Naive thymus-derived CD8-positive, alpha-beta T cell (primary cell): ENCODE measurements at regions not wholly inside any gene's neighbourhood (a gene's known extent, or its start where the extent isn't known, plus 50 kb on each side); places are given as distances from the start of the nearest gene placed in this dataset.
"Not testable (repeated sequence)": the region's sequence is repeated elsewhere in the genome, so short reads cannot be mapped to it uniquely, and the experiment has no call there.

Experiments used
- ATAC-seq, 2 donors: fragments of 150-1000 bp; cut with Tn5 transposase in 1 of 2; sonication (Bioruptor Pico), chemical (Tn5 transposase) in 1 of 2; 1 replicate in 1 of 2; 2 replicates in 1 of 2; pipeline ENCODE4 v1.10.0; 2021; ENCODE audit warnings: mild to moderate bottlenecking in 2 of 2, moderate library complexity in 2 of 2
- POLR2A ChIA-PET: fragments of 350-600 bp; sonication (Branson Sonifier 250); formaldehyde crosslinking; loops from one replicate; lab custom pipeline; 2021; ENCODE audit warnings: antibody characterized with exemption; lab: Charles Lee
- DNase-seq, 10 donors: peaks; one replicate each; pipeline versions ENCODE4 v3.0.0 to v3.0.0-alpha.2; 2020 to 2022
- H3K27ac Mint-ChIP-seq, 10 donors: one replicate each; pipeline ENCODE4 v1.8.0; 2020 to 2022; ENCODE audit warnings: mild to moderate bottlenecking in 10 of 10, mixed read lengths in 10 of 10, moderate library complexity in 4 of 10, inconsistent platforms in 1 of 10
- H3K27me3 Mint-ChIP-seq, 5 donors: one replicate each; pipeline ENCODE4 v1.8.0; 2021 to 2022; ENCODE audit warnings: mixed read lengths in 5 of 5
- H3K36me3 Mint-ChIP-seq, 3 donors: one replicate each; pipeline ENCODE4 v1.8.0; 2020 to 2022; ENCODE audit warnings: mixed read lengths in 3 of 3, mild to moderate bottlenecking in 2 of 3, inconsistent platforms in 1 of 3
- H3K4me1 Mint-ChIP-seq, 4 donors: one replicate each; pipeline ENCODE4 v1.8.0; 2021 to 2022; ENCODE audit warnings: mixed read lengths in 4 of 4
- H3K4me3 Mint-ChIP-seq, 10 donors: one replicate each; pipeline ENCODE4 v1.8.0; 2020 to 2022; ENCODE audit warnings: mild to moderate bottlenecking in 10 of 10, mixed read lengths in 10 of 10, moderate library complexity in 6 of 10, inconsistent platforms in 1 of 10
- H3K9me3 Mint-ChIP-seq, 9 donors: one replicate each; pipeline ENCODE4 v1.8.0; 2020 to 2022; ENCODE audit warnings: mixed read lengths in 9 of 9, mild to moderate bottlenecking in 3 of 9, inconsistent platforms in 1 of 9, moderate library complexity in 1 of 9

DNA sequence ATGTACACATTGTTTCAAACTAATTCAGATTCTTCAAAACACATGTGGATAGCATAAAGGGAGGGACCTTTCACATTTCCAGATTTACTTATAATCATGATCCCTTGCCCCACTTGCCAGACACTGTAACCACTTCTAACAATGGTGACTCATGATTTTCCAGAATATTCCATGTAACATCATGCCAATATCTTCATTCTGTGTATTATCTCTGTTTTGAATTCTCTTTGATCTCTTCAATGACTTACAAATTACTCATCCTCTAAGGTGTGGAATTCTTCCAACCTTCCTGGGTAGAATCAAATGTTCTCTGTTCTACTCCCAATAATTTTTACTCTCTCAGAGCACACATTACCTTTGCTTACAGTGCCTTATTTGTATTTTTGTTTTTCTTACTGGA is 517.1 kb downstream of the PCDH7 start:
- Mint-ChIP-seq H3K4me1 (no peaks in the 10 kb centered on the region), H3K36me3 (no peaks in the 10 kb centered on the region), H3K27me3 (no peaks in the 10 kb centered on the region), H3K9me3 (peaks cover 2 to 28% (median 7%) of the 10 kb centered on the region in 9 donors), H3K27ac (no peak overlapping the region), H3K4me3 (no peak overlapping the region)
- no peak for DNase-seq
- POLR2A ChIA-PET = no interaction called here
- no peak for ATAC-seq

DNA sequence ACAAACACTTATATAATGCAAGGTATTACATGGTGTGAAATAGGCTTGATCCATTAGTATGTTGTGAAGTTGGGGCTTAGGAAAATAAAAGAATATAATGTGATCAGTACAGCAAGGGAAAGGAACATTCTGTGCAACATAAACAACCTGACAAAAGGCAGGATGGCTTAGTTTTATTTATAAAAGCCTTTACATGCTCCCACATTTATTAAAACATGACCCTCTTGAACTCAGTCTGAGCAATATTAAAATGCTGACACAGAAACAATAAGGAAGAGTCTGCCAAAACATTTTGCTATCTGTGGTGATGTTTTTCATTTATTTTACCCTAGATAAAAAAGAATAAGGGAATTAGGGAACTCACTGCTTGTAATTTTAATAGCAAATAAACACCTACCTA is 519.7 kb downstream of the PCDH7 start:
- Mint-ChIP-seq H3K4me1 (no peaks in the 10 kb centered on the region), H3K36me3 (no peaks in the 10 kb centered on the region), H3K27ac (no peak overlapping the region), H3K27me3 (no peaks in the 10 kb centered on the region), H3K4me3 (no peak overlapping the region), H3K9me3 (peaks cover 3 to 29% (median 9%) of the 10 kb centered on the region in 9 donors)
- DNase-seq = no peak
- no peak for ATAC-seq
- POLR2A ChIA-PET = no interaction called here

DNA sequence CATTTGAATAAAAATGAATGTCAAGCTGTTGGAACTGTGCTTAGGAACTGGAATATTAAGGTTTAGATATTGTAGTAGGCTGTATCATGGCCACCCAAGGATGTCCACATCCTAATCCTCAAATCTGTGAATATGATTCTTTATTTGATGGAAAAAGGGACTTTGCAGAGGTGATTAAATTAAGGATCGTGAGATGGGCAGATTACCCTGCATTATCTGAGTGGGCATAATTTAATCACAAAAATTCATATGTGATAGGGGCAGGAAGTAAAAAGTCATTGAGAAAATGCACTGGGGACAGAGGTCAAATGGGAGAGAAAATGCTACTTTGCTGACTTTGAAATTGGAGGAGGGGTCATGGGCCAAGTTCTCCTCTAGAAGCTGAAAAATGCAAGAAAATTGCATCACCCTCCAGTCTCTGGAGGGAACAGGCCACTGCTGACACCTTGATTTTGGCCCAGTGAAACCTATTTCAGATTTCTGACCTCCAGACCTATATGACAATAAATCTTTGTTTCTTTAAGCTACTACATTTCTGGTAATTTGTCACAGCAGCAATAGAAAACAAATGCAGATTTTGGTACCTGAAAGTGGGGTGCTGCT is 521.4 kb downstream of the PCDH7 start:
- Mint-ChIP-seq H3K36me3 (no peaks in the 10 kb centered on the region), H3K27ac (no peak overlapping the region), H3K9me3 (peaks cover 1 to 31% (median 12%) of the 10 kb centered on the region in 9 donors), H3K27me3 (no peaks in the 10 kb centered on the region), H3K4me3 (no peak overlapping the region), H3K4me1 (no peaks in the 10 kb centered on the region)
- DNase-seq (no peak), ATAC-seq (no peak)
- POLR2A ChIA-PET = no interaction called here

DNA sequence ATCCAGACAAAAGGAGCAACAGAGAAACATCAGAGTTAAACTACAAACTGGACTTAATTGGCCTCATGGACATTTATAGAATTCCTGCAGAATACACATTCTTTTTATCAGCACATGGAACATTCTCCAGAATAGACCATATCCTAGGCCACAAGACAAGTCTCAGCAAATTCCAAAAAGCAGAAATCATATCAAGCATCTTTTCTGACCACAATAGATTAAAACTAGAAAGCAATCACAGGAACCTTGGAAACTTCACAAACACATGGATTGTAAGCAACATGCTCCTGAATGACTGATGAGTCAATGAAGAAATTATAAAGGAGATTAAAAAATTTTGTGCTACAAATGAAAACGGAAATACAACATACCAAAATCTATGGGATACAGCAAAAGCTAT is 526.7 kb downstream of the PCDH7 start:
- H3K27me3 Mint-ChIP-seq = no peaks in the 10 kb centered on the region
- POLR2A ChIA-PET = no interaction called here
- no peak overlapping the region for H3K27ac Mint-ChIP-seq
- H3K36me3 Mint-ChIP-seq = no peaks in the 10 kb centered on the region
- H3K4me3 Mint-ChIP-seq = no peak overlapping the region
- no peaks in the 10 kb centered on the region for H3K4me1 Mint-ChIP-seq
- DNase-seq (no peak), ATAC-seq (no peak)
- peaks cover 3 to 43% (median 16%) of the 10 kb centered on the region in 9 donors for H3K9me3 Mint-ChIP-seq

DNA sequence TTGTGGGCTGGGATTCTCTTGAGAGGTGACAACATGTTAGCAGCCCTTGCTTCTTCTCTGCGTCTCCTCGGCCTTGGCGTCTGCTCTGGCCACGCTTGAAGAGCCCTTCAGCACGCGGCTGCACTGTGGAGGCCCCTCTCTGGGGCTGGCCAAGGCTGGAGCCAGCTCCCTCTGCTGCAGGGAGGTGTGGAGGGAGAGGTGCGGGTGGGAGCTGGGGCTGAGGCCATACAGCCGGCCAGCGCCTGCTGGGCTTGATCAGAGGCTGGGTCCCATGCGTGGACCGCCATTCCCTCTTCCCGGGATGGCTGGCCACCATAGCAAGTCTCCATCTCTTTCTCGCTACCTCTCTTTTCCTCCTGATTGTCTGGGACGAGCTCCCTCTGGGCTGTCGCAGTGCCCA is 539.0 kb downstream of the PCDH7 start:
- H3K4me1 Mint-ChIP-seq = no peaks in the 10 kb centered on the region
- H3K27me3 Mint-ChIP-seq = no peaks in the 10 kb centered on the region
- DNase-seq = no peak
- no peak overlapping the region for H3K4me3 Mint-ChIP-seq
- peaks cover 0 to 4% (median 0%) of the 10 kb centered on the region in 3 donors for H3K36me3 Mint-ChIP-seq
- ATAC-seq = no peak
- POLR2A ChIA-PET = no interaction called here
- H3K9me3 Mint-ChIP-seq = peaks cover 0 to 40% (median 9%) of the 10 kb centered on the region in 9 donors
- H3K27ac Mint-ChIP-seq = no peak overlapping the region

DNA sequence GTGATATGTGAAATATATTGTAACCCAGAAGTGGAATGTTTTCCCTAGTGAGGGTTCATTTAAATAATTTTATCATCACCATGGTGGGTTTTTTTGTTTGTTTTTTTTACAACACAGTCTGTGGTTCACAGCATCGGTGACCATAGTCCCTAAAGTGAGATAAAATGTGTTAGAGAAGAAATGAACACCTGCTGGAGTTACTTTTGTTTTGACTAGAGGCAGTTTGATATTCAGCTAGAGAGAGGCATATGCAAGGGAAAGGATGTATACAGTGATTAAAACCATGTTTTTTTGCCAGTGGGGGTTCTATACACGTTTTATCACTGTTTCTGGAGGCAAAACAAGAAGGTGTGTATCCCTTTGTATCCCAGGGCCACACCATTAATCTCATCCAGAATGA is 541.5 kb downstream of the PCDH7 start:
- peaks cover 0 to 4% (median 0%) of the 10 kb centered on the region in 3 donors for H3K36me3 Mint-ChIP-seq
- H3K27me3 Mint-ChIP-seq = no peaks in the 10 kb centered on the region
- H3K9me3 Mint-ChIP-seq = peaks cover 0 to 30% (median 7%) of the 10 kb centered on the region in 9 donors
- DNase-seq (no peak), ATAC-seq (no peak)
- POLR2A ChIA-PET = no interaction called here
- H3K4me1 Mint-ChIP-seq = no peaks in the 10 kb centered on the region
- H3K27ac Mint-ChIP-seq = no peak overlapping the region
- H3K4me3 Mint-ChIP-seq = no peak overlapping the region

DNA sequence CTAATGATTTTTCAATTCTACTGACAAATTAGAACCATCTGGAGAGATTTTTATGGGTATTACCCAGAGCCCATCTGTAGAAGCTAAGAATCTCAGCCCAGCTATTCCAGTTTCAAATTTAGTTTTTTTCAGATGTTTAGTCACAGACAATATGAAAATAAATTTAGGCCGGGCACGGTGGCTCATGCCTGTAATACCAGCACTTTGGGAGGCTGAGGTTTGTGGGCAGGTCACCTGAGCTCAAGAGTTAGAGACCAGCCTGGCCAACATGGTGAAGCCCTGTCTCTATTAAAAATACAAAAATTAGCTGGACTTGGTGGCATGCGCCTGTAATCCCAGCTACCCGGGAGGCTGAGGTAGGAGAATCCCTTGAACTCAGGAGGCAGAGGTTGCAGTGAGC is 545.9 kb downstream of the PCDH7 start:
- ATAC-seq, H3K36me3 Mint-ChIP-seq, DNase-seq, H3K4me3 Mint-ChIP-seq, POLR2A ChIA-PET, H3K27ac Mint-ChIP-seq, H3K4me1 Mint-ChIP-seq, H3K27me3 Mint-ChIP-seq: not testable (repeated sequence)
- H3K9me3 Mint-ChIP-seq = peaks cover 0 to 16% (median 7%) of the 10 kb centered on the region in 9 donors

DNA sequence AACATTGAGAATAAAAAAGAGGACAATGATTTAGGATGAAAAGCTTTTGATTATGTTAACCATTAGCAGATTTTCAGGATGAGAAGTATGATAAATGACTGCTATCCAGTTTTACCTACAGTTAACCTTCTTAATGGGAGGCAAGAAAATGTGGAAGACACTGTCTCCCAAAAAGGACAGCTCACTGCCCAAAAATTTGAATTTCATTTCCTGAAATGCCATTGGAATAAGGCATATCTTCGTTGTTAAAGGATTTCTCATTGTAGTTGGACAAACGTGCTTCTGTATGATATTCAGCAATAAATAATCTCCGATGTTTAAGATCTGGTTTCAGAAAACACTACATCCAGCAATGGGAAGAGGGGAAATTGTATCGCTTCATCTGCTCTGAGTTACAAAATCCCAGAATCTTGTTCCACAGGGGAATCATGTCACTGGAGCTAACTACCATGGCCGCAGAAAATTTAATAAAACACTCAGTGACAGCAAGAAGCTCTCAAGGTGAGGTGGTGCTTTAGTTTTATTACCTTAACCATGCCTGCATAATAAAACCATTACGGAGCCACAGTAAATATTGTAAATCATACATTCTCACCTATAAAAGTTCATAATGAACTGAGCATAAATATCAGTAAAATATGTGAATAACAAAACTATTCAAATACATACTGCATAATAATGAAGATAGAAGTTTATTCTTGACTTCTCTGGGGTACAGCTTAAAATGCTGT is 552.3 kb downstream of the PCDH7 start:
- no peak overlapping the region for H3K4me3 Mint-ChIP-seq
- POLR2A ChIA-PET = no interaction called here
- DNase-seq (no peak), ATAC-seq (no peak)
- H3K36me3 Mint-ChIP-seq = no peaks in the 10 kb centered on the region
- H3K27ac Mint-ChIP-seq = no peak overlapping the region
- peaks cover 0 to 18% (median 6%) of the 10 kb centered on the region in 9 donors for H3K9me3 Mint-ChIP-seq
- no peaks in the 10 kb centered on the region for H3K4me1 Mint-ChIP-seq
- H3K27me3 Mint-ChIP-seq = no peaks in the 10 kb centered on the region

DNA sequence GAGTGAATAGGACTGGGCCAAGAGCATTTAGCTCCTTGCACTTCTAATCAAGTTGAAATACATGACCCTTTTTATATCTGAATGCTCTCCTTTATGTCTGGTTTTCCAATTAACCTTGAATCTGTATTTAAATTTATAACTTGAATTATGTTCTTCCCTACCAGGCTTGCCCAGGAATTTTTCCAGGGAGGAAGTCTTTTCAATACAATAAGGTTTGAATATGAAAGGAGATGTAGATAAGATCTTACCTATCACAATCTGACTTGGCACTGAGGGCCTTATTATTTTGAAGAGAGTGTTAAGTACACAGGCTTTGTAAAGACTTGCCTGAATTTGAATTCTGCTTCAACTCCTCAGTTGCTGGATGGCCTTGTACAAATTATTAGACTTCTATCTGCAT is 555.7 kb downstream of the PCDH7 start:
- POLR2A ChIA-PET = no interaction called here
- Mint-ChIP-seq H3K27me3 (no peaks in the 10 kb centered on the region), H3K4me1 (no peaks in the 10 kb centered on the region), H3K9me3 (peaks cover 0 to 10% (median 8%) of the 10 kb centered on the region in 9 donors), H3K4me3 (no peak overlapping the region), H3K27ac (no peak overlapping the region), H3K36me3 (no peaks in the 10 kb centered on the region)
- ATAC-seq = no peak
- DNase-seq = no peak

DNA sequence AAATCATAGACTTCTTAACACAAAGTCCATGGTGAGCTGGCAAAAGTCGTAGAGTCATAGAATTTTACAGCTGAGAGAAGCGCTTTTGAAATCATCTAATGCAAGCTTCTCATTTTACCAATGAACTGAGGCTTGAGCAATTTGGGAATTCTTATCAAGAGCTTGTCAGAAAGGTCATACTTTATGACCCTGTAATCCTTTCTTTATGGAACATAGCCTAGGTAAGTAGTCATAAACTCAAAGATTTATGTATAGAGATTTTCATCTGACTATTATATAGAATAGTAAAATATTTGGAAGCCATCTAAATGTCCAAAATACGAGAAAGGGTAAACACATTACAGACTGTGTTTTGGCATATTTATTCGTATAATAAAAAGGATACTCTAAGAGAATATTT is 563.5 kb downstream of the PCDH7 start:
- DNase-seq = no peak
- H3K27me3 Mint-ChIP-seq = no peaks in the 10 kb centered on the region
- H3K27ac Mint-ChIP-seq = no peak overlapping the region
- no peak overlapping the region for H3K4me3 Mint-ChIP-seq
- peaks cover 0 to 18% (median 2%) of the 10 kb centered on the region in 9 donors for H3K9me3 Mint-ChIP-seq
- no peaks in the 10 kb centered on the region for H3K4me1 Mint-ChIP-seq
- H3K36me3 Mint-ChIP-seq = no peaks in the 10 kb centered on the region
- POLR2A ChIA-PET = no interaction called here
- no peak for ATAC-seq

DNA sequence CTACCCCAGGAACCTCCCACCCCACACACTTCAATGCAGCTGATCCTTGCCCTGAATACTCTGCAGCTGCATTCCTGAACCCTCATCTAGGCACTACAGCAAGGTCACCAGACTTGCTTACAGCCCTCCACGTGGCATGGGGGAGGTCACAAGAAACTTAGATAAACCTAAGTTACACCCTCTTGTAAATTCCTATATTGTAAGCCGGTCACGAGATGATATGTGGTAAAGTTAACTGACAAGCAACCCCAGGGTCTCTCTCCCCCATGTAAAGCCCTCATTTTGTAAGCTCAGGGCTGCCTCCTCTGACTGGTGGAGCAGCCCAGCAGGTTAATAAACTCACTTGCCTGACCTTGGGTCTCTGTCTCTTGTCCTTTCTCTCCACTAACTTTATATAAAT is 570.7 kb downstream of the PCDH7 start:
- DNase-seq = no peak
- H3K27me3 Mint-ChIP-seq = no peaks in the 10 kb centered on the region
- no peaks in the 10 kb centered on the region for H3K4me1 Mint-ChIP-seq

DNA sequence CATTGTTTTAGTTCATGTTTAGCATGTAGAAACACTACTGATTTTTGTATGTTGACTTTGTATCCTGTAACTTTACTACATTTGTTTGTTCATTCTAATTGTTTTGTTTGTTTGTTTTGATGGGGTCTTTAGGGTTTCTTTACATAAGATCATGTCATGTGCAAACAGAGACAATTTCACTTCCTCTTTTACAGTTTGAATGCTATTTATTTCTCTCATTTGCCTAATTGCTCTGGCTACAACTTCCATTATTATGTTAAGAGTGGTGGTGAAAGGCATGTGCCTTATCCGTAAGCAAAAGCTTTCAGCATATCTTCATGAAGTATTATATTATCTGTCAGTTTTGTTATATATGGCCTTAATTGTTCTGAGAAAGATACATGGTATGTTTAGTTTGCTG is 571.1 kb downstream of the PCDH7 start:
- DNase-seq (no peak), ATAC-seq (no peak)
- no peak overlapping the region for H3K27ac Mint-ChIP-seq
- H3K4me1 Mint-ChIP-seq = no peaks in the 10 kb centered on the region
- H3K4me3 Mint-ChIP-seq = no peak overlapping the region
- H3K27me3 Mint-ChIP-seq = no peaks in the 10 kb centered on the region
- H3K9me3 Mint-ChIP-seq = peaks cover 0 to 42% (median 14%) of the 10 kb centered on the region in 9 donors
- POLR2A ChIA-PET = no interaction called here
- H3K36me3 Mint-ChIP-seq = no peaks in the 10 kb centered on the region

More for the DNA sequence above, 570.7 kb downstream of the PCDH7 start:
- POLR2A ChIA-PET = no interaction called here
- no peaks in the 10 kb centered on the region for H3K36me3 Mint-ChIP-seq
- no peak overlapping the region for H3K4me3 Mint-ChIP-seq
- no peak for ATAC-seq
- no peak overlapping the region for H3K27ac Mint-ChIP-seq
- peaks cover 0 to 46% (median 14%) of the 10 kb centered on the region in 9 donors for H3K9me3 Mint-ChIP-seq

DNA sequence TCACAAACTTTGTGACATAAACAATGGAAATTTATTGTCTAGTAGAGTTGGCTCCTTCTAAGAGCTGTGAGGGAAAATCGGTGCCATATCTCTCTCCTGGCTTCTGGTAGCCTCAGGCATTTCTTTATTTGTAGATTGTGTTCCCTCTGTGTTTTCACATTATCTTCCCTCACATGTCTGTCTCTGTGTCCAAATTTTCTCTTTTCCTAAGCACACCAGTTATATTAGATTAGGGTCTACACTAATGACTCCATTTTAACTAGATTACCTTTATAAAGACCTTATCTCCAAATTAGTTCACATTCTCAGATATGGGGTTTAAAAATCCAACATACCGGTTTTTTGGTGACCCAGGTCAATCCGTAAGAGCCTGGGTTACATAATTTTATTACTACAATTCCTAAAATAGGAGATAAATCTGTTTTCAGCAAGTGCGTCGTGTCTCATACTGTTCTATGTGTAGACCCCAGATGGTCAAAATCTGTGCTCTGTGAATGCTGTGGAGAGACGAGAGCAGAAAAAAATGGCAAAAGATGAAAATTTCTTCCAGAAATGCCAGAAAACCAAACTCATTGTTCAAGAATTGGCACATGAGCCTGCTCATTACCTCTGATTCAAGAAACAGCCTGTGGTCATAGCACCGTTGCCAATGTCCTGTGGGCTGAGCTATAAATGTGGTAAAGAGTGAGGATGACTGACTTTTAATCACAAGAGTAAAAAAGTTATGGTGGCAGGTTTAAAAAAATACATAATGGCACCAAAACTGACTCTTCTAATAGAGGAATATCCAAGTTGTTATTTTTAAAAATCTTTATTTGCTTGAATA is 574.7 kb downstream of the PCDH7 start:
- Mint-ChIP-seq H3K27ac (no peak overlapping the region), H3K27me3 (no peaks in the 10 kb centered on the region), H3K9me3 (peaks cover 0 to 28% (median 9%) of the 10 kb centered on the region in 9 donors), H3K36me3 (no peaks in the 10 kb centered on the region), H3K4me1 (no peaks in the 10 kb centered on the region), H3K4me3 (no peak overlapping the region)
- DNase-seq = no peak
- POLR2A ChIA-PET = no interaction called here
- ATAC-seq = no peak
